HT1080 (cell line): ENCODE measurements at regions not wholly inside any gene's neighbourhood (a gene's known extent, or its start where the extent isn't known, plus 50 kb on each side); places are given as distances from the start of the nearest gene placed in this dataset.

Source experiments
- DNase-seq: peaks from one replicate; pipeline ENCODE4 v3.0.0-alpha.2; 2015; ENCODE audit warnings: low read depth

- DNase-seq, result no peak
Observed at GRCh38 chr17:72255481-72255880, 134.7 kb downstream of the SOX9 start.

DNA sequence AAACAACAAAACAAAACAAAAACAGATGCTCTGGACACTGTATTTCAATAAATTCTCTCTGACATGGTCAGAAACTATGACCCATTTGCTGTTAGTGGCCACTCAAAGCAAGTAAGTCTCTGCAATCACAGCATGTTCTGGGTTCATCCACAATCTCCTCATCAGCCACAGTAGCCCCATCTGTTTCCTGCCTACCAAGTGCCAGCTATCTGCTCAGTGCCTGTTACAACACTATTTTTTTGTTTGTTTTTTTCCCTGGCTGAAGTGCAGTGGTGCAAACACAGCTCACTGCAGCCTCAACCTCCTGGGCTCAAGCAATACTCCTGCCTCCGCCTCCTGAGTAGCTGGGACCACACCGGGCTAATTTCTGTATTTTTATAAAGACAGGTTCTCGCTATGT lies 137.9 kb downstream of the SOX9 start:
- no peak for DNase-seq

DNA sequence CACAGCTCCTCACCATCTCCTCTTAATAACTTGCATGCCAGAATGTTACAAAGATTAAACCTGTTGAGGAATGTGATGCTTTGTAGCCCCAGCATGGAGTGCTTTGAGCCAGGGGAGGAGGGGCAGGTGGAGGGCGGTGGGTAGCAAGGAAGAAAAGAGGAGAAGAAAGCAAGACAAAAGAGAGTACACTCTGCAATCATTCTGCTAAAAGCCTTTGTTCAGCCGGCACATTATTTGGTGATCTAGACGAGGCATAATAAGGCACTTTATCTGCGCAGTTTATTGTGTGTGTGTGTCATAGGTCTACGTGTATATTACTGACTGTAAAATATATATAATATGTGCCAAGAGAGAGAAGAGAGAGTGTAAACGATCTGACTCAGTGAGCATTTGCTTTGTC lies 139.1 kb downstream of the SOX9 start:
- DNase-seq, result no peak

- no peak for DNase-seq
Observed at GRCh38 chr17:72262766-72263165, 141.9 kb downstream of the SOX9 start.

- no peak for DNase-seq
Observed at GRCh38 chr17:72264682-72265405, 144.0 kb downstream of the SOX9 start.

- no peak for DNase-seq
Observed at GRCh38 chr17:72266112-72266775, 145.4 kb downstream of the SOX9 start.

DNA sequence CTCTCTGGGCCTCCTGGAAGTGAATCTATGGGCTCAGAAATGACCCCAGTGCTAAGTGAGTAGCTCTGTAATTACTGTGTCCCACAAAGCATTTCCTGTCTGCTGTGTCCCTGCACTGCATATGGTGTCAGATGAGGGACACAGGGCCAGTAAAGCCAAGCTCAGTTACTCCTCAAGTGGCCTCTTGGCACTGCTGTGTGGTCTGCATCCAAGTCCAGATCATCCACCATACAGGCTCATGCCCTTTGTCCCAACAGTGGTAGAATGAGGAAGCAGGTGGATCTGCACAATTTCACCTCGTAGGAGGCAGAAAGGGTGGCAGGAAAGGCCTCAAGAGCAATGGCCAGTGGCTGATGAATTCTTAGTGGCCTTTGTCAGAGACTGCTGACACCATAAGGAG lies 146.8 kb downstream of the SOX9 start:
- no peak for DNase-seq

DNA sequence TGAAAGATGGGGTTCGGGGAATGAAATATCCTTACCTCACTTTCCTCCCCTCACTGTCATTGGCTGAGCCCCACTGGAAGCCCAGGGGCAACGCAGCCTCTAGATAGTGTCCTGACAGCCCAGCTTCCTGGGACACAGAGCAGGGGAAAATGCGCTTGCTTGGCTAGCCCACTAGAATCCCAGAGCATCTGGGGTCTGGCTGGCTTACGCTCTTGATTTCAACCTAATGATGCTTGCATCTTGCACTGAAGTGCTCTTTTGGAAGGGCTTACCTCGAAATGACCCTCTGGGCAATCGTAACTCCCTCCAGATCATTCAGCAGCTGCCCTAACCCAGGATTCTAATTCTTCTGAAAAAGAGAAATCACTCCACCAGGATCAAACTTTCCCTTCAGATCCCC lies 147.6 kb downstream of the SOX9 start:
- DNase-seq, result no peak

DNA sequence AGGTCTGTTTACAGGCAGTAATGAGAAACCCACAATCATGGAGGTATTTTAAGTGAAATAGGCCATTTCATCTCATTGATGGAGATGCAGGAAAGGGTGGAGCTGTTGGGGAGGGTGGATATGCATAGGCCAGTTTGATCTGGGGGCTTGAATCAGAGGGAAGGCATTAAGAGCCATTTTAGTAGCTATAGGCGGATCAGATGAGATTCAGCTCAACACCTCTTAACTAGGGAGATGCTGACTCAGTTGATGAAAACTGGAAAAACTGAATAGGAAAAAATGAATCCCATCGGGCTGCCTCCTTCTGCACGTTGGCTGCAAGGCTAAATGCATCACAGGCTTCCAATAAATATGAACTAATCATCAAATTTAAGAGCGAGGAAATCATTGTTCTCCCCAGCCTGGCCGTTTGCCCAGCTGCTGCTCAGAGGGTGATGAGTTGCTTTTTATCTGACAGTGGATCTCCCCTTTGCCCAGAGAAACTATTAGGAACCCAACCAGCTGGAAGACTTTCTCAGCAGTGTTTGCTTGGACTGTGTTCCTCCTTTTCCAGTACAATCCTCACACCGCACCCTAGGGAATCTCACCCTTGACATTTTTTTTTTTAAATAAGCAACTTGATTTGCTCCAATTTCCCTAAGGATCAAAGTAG lies 149.6 kb downstream of the SOX9 start:
- DNase-seq, result no peak

DNA sequence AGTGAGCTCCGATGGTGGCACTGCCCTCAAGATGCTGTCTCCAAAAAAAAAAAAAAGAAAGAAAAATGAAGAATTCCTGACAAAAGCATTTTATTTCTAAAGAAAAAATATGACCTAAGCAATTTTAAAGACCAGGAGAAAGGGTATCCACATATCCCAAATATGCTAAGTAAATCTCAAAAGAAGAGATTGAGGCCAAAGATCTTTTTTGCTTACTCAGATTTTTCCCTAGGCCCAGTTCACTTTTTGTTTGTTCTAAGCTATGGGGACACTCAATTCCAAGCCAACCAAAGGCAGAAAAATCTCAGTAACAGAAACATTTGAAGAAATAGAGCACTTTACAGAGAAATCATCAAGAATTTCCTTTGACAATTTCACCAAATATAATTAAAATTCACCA lies 150.8 kb downstream of the SOX9 start:
- no peak for DNase-seq

DNA sequence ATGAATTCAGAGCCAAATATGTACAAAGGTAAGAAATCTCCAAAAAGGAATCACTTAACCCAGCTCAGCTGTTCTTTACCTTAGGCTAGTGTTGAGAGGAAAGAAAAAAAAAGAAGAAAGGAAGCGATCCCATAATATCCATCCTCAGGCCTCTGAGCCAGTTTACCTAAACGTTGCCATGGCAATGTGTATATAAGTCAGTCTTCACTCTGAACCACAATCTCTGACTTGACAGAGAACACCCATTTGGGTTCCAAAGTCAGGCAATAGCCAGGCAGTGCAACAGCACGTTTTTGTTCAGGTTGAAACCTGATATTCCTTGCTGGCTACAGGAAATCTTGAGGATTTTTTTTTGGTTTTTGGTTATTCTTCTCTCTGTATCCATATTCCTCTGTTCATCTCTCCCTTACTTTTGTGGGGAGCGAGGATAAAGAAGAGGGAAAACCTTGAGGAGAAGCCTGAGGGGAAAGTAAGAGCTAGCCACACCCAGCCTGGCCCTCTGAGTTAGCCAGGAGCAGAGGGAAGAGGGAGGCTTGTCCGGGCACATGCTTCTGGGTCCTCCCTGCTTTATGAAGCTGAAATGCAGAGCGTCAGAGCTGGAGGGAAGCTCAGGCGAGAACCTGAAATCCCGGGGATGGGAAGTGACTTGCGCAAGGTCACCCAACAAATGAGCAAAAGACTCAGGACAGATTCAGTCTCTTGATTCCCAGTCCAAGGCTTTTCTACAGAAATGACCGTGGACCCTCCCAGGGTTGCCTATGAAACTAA lies 152.7 kb downstream of the SOX9 start:
- peak; percentile 57 for DNase-seq

DNA sequence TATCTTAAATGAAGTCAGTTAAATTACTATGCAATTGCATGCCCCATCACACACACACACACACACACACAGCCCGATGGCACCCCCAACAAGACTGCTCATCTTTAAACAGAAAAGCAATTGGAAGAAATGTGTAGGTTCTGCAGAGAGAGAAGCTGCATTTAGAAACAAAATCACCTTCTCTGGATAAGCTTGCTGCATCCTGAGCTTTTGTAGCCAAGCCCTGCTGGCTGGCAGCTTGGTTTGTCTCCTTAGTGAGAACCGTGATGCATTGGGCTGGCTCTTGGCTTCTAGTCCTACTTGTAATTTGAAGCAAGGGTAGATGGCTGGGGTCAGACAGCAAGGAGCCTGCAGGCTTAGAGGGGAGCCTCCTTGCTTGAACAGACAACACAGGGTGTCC lies 153.8 kb downstream of the SOX9 start:
- DNase-seq, result no peak

DNA sequence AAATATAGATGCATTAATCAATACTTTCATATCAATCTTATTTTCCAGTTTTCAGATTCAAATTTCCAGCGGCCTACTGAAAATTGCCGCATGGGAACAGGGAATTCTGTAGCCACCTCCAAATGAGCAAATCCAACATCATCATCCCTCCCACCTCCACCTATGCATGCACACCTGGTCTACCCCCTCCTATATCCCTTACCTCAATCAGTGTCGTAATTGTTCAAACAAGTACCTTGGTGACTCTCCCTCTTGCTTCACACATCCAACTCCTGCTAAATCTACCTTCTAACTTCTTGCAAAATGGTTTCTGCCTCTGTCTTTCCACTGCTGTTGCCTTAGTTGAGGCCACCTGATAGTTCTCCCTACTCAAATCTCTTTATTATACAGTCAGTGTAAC lies 160.1 kb downstream of the SOX9 start:
- no peak for DNase-seq

- DNase-seq, result no peak
Observed at GRCh38 chr17:72282439-72283029, 161.7 kb downstream of the SOX9 start.

GRCh38 chr17:72284806-72285205 lies 164.0 kb downstream of the SOX9 start:
- DNase-seq, result no peak

- DNase-seq, result no peak
Observed at GRCh38 chr17:72287586-72287985, 166.8 kb downstream of the SOX9 start.

GRCh38 chr17:72294487-72294893 lies 173.7 kb downstream of the SOX9 start:
- no peak for DNase-seq

DNA sequence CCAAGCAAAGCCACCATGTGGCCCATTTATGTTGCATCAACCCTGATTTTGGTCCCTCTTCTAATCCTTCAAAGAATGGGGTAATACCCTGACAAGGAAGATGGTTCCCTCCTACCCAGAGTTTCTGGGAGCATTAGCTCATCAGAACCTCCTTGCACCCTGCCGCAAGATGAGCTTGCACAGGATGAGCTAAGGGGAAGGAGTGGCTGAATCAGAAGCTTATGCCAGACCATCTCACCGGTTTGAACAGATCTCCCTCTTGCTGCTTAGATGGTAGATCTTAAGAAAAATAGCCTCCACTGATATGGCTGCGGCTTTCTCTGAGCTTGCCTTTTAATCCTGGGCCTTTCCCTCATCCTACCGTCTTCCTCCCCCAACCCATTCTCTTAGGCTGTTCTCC lies 175.1 kb downstream of the SOX9 start:
- DNase-seq, result no peak

DNA sequence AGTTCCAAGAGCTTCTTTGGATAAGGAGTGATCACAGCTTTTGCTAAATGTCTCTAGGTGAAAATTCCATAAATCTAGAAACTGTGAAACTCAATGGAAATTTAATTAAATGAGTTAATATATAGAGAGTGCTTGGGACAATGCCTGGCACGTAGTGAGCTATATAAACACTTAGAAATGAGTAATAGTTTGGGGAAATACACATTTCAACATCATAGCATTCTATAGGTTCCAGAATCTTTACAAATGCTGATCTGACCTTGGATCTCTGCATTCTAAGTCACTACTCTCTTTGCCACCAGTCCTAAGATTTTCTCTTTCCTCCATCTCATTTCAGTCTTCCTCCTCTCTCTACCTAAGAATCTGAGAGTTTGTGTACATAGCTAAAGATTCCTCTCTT lies 175.6 kb downstream of the SOX9 start:
- DNase-seq, result no peak

- peak; percentile 81 for DNase-seq
Observed at GRCh38 chr17:72297326-72298115, 176.7 kb downstream of the SOX9 start.

DNA sequence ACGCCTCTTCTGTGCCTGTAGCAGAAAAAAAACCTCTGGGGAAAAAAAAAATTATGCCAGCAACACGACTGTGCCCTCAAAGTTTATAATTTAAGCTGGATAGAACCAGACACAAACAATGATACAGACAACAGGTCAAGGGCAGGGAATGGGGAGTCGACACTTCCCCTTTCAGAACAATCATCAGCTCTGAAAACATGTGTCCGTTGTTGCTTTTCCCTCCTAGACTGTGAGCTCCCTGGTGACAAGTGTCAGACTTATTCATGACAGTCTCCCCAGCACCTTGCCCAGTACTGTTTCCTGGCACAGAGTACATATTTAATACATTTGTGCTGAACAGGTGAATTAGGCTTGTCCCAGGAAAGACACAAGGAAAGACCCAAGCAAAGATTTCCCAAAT lies 178.3 kb downstream of the SOX9 start:
- DNase-seq, result no peak
